ENCODE measurements at regions not wholly inside any gene's neighbourhood (a gene's known extent, or its start where the extent isn't known, plus 50 kb on each side); places are given as distances from the start of the nearest gene placed in this dataset.

GRCh38 chr6:98325366-98325765, 509.0 kb upstream of the POU3F2 start:
- no peak for TF ChIP-seq SIN3A (IDR thresholded peaks at IDR 0.05; ENCODE audit: borderline replicate concordance, low read depth, low read length)
- TF ChIP-seq RFX5 (IDR thresholded peaks at IDR 0.05; ENCODE audit: low read length) = no peak
- no peak for TF ChIP-seq FOSL2 (IDR thresholded peaks at IDR 0.05; ENCODE audit: borderline replicate concordance, low read depth)
- TF ChIP-seq TCF12 (IDR thresholded peaks at IDR 0.05) = no peak
- TF ChIP-seq USF1 (IDR thresholded peaks at IDR 0.05; ENCODE audit: borderline replicate concordance, low read depth) = no peak
- TF ChIP-seq RAD21 (IDR thresholded peaks at IDR 0.05; ENCODE audit: low read length) = no peak
- no peak for TF ChIP-seq EZH2phosphoT487 (IDR thresholded peaks at IDR 0.05; ENCODE audit: borderline replicate concordance, low read depth)
- no peak for TF ChIP-seq SMC3 (IDR thresholded peaks at IDR 0.05; ENCODE audit: low read depth, low read length)
- no peak for TF ChIP-seq JUND (IDR thresholded peaks at IDR 0.05)
- TF ChIP-seq GABPA (IDR thresholded peaks at IDR 0.05; ENCODE audit: low read depth) = no peak
- TF ChIP-seq RXRA (IDR thresholded peaks at IDR 0.05; ENCODE audit: borderline replicate concordance, low read depth) = no peak
- TF ChIP-seq CTCF (IDR thresholded peaks at IDR 0.05) = no peak
- no peak for TF ChIP-seq REST (IDR thresholded peaks at IDR 0.05; ENCODE audit: low read depth, low read length)
- no peak for TF ChIP-seq FOXM1 (IDR thresholded peaks at IDR 0.05; ENCODE audit: low read depth)
- TF ChIP-seq MAX (IDR thresholded peaks at IDR 0.05; ENCODE audit: low read depth) = no peak
- TF ChIP-seq YY1 (IDR thresholded peaks at IDR 0.05; ENCODE audit: low read depth) = no peak
- no peak for TF ChIP-seq MXI1 (IDR thresholded peaks at IDR 0.05; ENCODE audit: low read depth, low read length)
- TF ChIP-seq PBX3 (IDR thresholded peaks at IDR 0.05) = no peak
- TF ChIP-seq EP300 (IDR thresholded peaks at IDR 0.05; ENCODE audit: borderline replicate concordance in 1 of 2, low read depth in 1 of 2, low read length in 1 of 2) = no peak
- no peak for TF ChIP-seq GATA2 (CRISPR knock-in tag; IDR thresholded peaks at IDR 0.05)
- Histone ChIP-seq H3K9ac (no peak overlapping the region), H3K4me1 (ENCODE audit: control insufficient read depth in 1 of 2, insufficient read depth in 2 of 2, low read depth in 1 of 2, low read length in 1 of 2) (no peaks in the 10 kb centered on the region), H3K9me2 (no peaks in the 10 kb centered on the region), H3K27ac (ENCODE audit: low read depth in 2 of 2, low read length in 1 of 2) (no peak overlapping the region), H2AFZ (ENCODE audit: low read depth) (no peak overlapping the region), H3K4me3 (ENCODE audit: low read depth in 2 of 2, low read length in 1 of 2) (no peak overlapping the region), H3F3A (replicated peaks; ENCODE audit: insufficient read depth) (no peaks in the 10 kb centered on the region), H3K79me2 (ENCODE audit: insufficient read depth) (no peaks in the 10 kb centered on the region), H3K36me3 (replicated peaks in 1 of 2; ENCODE audit: control insufficient read depth in 1 of 2, insufficient read depth in 2 of 2, low read length in 1 of 2) (no peaks in the 10 kb centered on the region), H3K4me2 (no peak overlapping the region), H4K20me1 (ENCODE audit: insufficient read depth) (no peaks in the 10 kb centered on the region), H3K9me3 (no peaks in the 10 kb centered on the region), H3K27me3 (ENCODE audit: insufficient read depth) (no peaks in the 10 kb centered on the region)
- ChIA-PET CTCF (interaction anchor here (0.8 kb wide), 1 partner anchor 112 kb away, joined by 3 read pairs; no protein-coding TSS in a partner anchor), POLR2A (no interaction called here)
- DNase-seq = no peak
- 23% methylated on average over 1 of the region's 1 CpG for WGBS (ENCODE audit: low lambda C conversion rate)
